IgD-negative memory B cell (primary cell): ENCODE measurements at regions not wholly inside any gene's neighbourhood (a gene's known extent, or its start where the extent isn't known, plus 50 kb on each side); places are given as distances from the start of the nearest gene placed in this dataset.
"Not testable (repeated sequence)": the region's sequence is repeated elsewhere in the genome, so short reads cannot be mapped to it uniquely, and the experiment has no call there.

Source experiments
- H3K27ac Mint-ChIP-seq, 3 donors: one replicate each; pipeline ENCODE4 v1.8.0; 2020 to 2022; ENCODE audit warnings: mild to moderate bottlenecking in 3 of 3, mixed read lengths in 3 of 3, moderate library complexity in 1 of 3
- H3K27me3 Mint-ChIP-seq: one replicate; pipeline ENCODE4 v1.8.0; 2021; ENCODE audit warnings: mixed read lengths
- H3K36me3 Mint-ChIP-seq: one replicate; pipeline ENCODE4 v1.8.0; 2020; ENCODE audit warnings: mild to moderate bottlenecking, mixed read lengths
- H3K4me1 Mint-ChIP-seq, 3 donors: one replicate each; pipeline ENCODE4 v1.8.0; 2020 to 2022; ENCODE audit warnings: mixed read lengths in 3 of 3, mild to moderate bottlenecking in 1 of 3
- H3K4me3 Mint-ChIP-seq, 4 donors: one replicate each; pipeline ENCODE4 v1.8.0; 2020 to 2022; ENCODE audit warnings: mild to moderate bottlenecking in 4 of 4, mixed read lengths in 4 of 4, moderate library complexity in 3 of 4
- H3K9me3 Mint-ChIP-seq, 3 donors: one replicate each; pipeline ENCODE4 v1.8.0; 2020 to 2021; ENCODE audit warnings: mixed read lengths in 3 of 3, mild to moderate bottlenecking in 1 of 3

DNA sequence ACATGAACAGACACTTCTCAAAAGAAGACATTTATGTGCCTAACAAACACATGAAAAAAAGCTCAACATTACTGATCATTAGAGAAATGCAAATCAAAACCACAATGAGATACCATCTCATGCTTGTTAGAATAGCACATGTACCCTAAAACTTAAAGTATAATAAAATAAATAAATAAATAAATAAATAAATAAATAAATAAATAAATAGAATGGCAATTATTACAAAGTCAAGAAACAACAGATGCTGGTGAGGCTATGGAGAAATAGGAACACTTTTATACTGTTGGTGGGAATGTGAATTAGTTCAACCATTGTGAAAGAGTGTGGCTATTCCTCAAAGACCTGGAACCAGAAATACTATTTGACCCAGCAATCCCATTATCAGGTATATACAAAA is 970.6 kb downstream of the NR2F1-AS1 start:
- H3K4me1 Mint-ChIP-seq, H3K36me3 Mint-ChIP-seq, H3K27me3 Mint-ChIP-seq, H3K9me3 Mint-ChIP-seq, H3K27ac Mint-ChIP-seq, H3K4me3 Mint-ChIP-seq: not testable (repeated sequence)

GRCh38 chr5:92605591-92605990 is 975.4 kb downstream of the NR2F1-AS1 start:
- no peaks in the 10 kb centered on the region for H3K36me3 Mint-ChIP-seq
- peaks cover 0 to 1% (median 0%) of the 10 kb centered on the region in 3 donors for H3K4me1 Mint-ChIP-seq
- H3K4me3 Mint-ChIP-seq, result no peak overlapping the region
- H3K9me3 Mint-ChIP-seq, result peaks cover 0 to 5% (median 4%) of the 10 kb centered on the region in 3 donors
- H3K27ac Mint-ChIP-seq, result no peak overlapping the region
- no peaks in the 10 kb centered on the region for H3K27me3 Mint-ChIP-seq

- Mint-ChIP-seq H3K4me3 (no peak overlapping the region), H3K9me3 (peaks cover 0 to 4% (median 2%) of the 10 kb centered on the region in 3 donors), H3K4me1 (peaks cover 0 to 2% (median 0%) of the 10 kb centered on the region in 3 donors), H3K27me3 (no peaks in the 10 kb centered on the region), H3K27ac (no peak overlapping the region), H3K36me3 (no peaks in the 10 kb centered on the region)
These were observed 981.7 kb downstream of the NR2F1-AS1 start for GRCh38 chr5:92599217-92599810.

DNA sequence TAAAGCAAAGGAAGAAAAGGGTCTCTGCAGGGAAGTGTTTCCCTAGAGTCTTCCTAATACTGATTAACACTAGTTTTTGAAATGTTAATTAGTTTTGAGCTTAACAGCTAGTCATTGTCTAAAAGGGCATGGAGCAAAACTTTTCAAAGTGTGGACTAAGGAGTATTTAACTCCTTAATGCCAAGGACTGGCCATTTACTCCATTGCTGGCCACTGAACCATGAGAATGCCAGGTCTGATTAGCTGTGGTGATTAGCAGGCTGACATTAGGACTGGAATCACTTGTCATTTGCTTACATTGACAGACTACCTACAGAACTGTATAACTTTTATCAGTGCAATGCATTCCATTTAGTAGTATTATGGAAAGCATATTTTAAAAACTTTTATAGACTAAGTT is 987.0 kb downstream of the NR2F1-AS1 start:
- Mint-ChIP-seq H3K9me3 (peaks cover 0 to 3% (median 0%) of the 10 kb centered on the region in 3 donors), H3K4me1 (no peaks in the 10 kb centered on the region), H3K27me3 (no peaks in the 10 kb centered on the region), H3K36me3 (no peaks in the 10 kb centered on the region), H3K27ac (no peak overlapping the region), H3K4me3 (no peak overlapping the region)

- peaks cover 0 to 6% (median 2%) of the 10 kb centered on the region in 3 donors for H3K9me3 Mint-ChIP-seq
- H3K4me3 Mint-ChIP-seq, result no peak overlapping the region
- no peaks in the 10 kb centered on the region for H3K27me3 Mint-ChIP-seq
- peaks cover 0 to 1% (median 0%) of the 10 kb centered on the region in 3 donors for H3K4me1 Mint-ChIP-seq
- H3K36me3 Mint-ChIP-seq, result no peaks in the 10 kb centered on the region
- H3K27ac Mint-ChIP-seq, result no peak overlapping the region
These were observed 992.1 kb downstream of the NR2F1-AS1 start for GRCh38 chr5:92588876-92589275.

DNA sequence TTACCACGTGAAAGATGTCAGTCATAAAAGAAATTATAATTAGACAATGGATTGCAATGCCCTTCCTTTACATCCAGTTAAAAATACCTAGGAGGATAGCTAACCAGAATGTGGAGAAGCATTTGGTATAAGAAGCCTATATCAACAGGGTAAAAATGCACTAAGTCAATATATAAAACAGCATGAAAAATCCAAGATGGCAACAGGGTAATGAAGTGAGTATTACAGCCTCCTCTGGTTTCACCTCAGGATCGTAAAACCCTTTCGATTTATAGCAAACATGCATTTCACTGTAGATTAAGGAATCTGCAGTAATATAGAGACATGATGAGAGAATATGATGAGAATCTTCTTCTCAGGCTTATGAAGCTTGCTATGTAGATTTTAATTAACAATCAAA is 999.3 kb downstream of the NR2F1-AS1 start:
- H3K36me3 Mint-ChIP-seq, result no peaks in the 10 kb centered on the region
- H3K9me3 Mint-ChIP-seq, result peaks cover 0 to 5% (median 1%) of the 10 kb centered on the region in 3 donors
- H3K27me3 Mint-ChIP-seq, result no peaks in the 10 kb centered on the region
- H3K4me3 Mint-ChIP-seq, result no peak overlapping the region
- no peak overlapping the region for H3K27ac Mint-ChIP-seq
- H3K4me1 Mint-ChIP-seq, result peaks cover 0 to 1% (median 0%) of the 10 kb centered on the region in 3 donors

DNA sequence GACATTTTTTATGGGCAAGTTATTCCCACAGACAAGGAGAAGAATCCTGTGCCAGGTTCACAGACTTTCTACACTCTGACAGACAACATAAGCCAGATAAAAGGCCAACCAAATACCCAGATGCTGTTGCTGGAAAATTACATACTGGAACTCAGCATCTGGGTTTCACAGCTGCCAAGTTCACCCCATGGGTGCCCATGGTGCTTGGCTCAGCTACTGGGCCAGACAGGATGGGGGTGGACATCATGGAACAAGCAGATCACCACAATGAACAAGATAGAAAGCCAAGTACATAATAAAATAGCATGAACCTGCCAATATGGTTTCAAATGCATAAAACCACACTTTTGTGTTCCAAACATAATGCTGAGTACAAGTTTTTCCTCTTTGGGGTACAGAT is 999.8 kb downstream of the NR2F1-AS1 start:
- Mint-ChIP-seq H3K27ac (no peak overlapping the region), H3K4me3 (no peak overlapping the region), H3K4me1 (peaks cover 0 to 1% (median 0%) of the 10 kb centered on the region in 3 donors), H3K27me3 (no peaks in the 10 kb centered on the region), H3K36me3 (no peaks in the 10 kb centered on the region), H3K9me3 (peaks cover 0 to 5% (median 1%) of the 10 kb centered on the region in 3 donors)

- Mint-ChIP-seq H3K27me3 (no peaks in the 10 kb centered on the region), H3K36me3 (no peaks in the 10 kb centered on the region), H3K4me3 (no peak overlapping the region), H3K4me1 (peaks cover 0 to under 1% (median 0%) of the 10 kb centered on the region in 3 donors), H3K9me3 (peaks cover 0 to 5% (median 1%) of the 10 kb centered on the region in 3 donors), H3K27ac (no peak overlapping the region)
These were observed 1000.2 kb downstream of the NR2F1-AS1 start for GRCh38 chr5:92580814-92581213.

GRCh38 chr5:92574023-92574422 is 1007.0 kb downstream of the NR2F1-AS1 start:
- H3K4me1 Mint-ChIP-seq, result no peaks in the 10 kb centered on the region
- peaks cover 0 to 3% (median 2%) of the 10 kb centered on the region in 3 donors for H3K9me3 Mint-ChIP-seq
- no peak overlapping the region for H3K27ac Mint-ChIP-seq
- no peaks in the 10 kb centered on the region for H3K36me3 Mint-ChIP-seq
- H3K4me3 Mint-ChIP-seq, result no peak overlapping the region
- no peaks in the 10 kb centered on the region for H3K27me3 Mint-ChIP-seq

GRCh38 chr5:92568522-92568921 is 1012.5 kb downstream of the NR2F1-AS1 start:
- Mint-ChIP-seq H3K4me1 (no peaks in the 10 kb centered on the region), H3K4me3 (no peak overlapping the region), H3K27ac (no peak overlapping the region), H3K27me3 (no peaks in the 10 kb centered on the region), H3K9me3 (peaks cover 0 to 6% (median 2%) of the 10 kb centered on the region in 3 donors), H3K36me3 (no peaks in the 10 kb centered on the region)

- Mint-ChIP-seq H3K9me3 (peaks cover 0 to 6% (median 2%) of the 10 kb centered on the region in 3 donors), H3K4me3 (no peak overlapping the region), H3K4me1 (no peaks in the 10 kb centered on the region), H3K27ac (no peak overlapping the region), H3K27me3 (no peaks in the 10 kb centered on the region), H3K36me3 (no peaks in the 10 kb centered on the region)
These were observed 1013.1 kb downstream of the NR2F1-AS1 start for GRCh38 chr5:92567831-92568450.

GRCh38 chr5:92566113-92566786 is 1014.8 kb downstream of the NR2F1-AS1 start:
- H3K36me3 Mint-ChIP-seq, result no peaks in the 10 kb centered on the region
- H3K27ac Mint-ChIP-seq, result no peak overlapping the region

DNA sequence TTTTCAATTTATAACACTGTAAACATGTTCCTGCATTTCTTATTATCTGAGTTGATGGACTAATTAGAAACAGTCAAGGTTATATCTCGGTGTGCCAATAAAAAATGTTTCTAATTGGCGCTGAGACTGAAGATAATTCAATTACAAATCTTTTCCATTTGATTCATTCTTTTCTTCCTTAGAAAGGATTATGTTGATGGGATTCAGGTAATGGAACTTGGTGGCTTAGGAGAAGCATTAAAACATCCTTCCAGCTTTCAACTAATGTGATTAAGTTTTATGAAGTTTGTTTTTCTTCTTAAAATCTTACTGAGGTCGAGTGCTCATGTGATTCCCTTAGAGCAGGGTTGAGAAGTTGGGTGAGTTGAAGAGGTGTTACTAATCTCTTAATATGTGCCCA is 1015.3 kb downstream of the NR2F1-AS1 start:
- Mint-ChIP-seq H3K4me1 (no peaks in the 10 kb centered on the region), H3K27ac (no peak overlapping the region), H3K27me3 (no peaks in the 10 kb centered on the region), H3K4me3 (no peak overlapping the region), H3K36me3 (no peaks in the 10 kb centered on the region), H3K9me3 (peaks cover 0 to 4% (median 0%) of the 10 kb centered on the region in 3 donors)

More at GRCh38 chr5:92566113-92566786, 1014.8 kb downstream of the NR2F1-AS1 start:
- Mint-ChIP-seq H3K4me3 (no peak overlapping the region), H3K9me3 (peaks cover 0 to 4% (median 0%) of the 10 kb centered on the region in 3 donors), H3K4me1 (no peaks in the 10 kb centered on the region), H3K27me3 (no peaks in the 10 kb centered on the region)

DNA sequence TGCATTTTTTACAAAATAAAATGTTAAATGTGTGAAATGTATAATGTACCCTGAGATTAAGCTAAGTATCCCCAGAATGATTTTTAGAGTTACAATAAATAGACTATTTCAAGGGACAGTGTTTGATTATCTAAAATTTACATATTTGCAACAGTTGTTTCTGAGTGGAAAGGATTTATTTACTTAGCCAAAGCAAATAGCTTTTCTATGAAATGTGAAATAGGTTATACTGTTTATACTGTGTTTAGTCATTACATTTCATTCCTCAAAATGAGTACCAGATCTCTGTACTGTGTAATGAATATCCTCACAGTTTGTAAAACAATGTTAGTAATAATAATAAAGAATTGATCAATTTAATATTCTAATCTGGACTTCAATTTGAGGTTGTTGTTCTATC is 1019.0 kb downstream of the NR2F1-AS1 start:
- Mint-ChIP-seq H3K9me3 (peaks cover 0 to 2% (median 1%) of the 10 kb centered on the region in 3 donors), H3K27ac (no peak overlapping the region), H3K4me1 (no peaks in the 10 kb centered on the region), H3K36me3 (no peaks in the 10 kb centered on the region), H3K27me3 (no peaks in the 10 kb centered on the region), H3K4me3 (no peak overlapping the region)

GRCh38 chr5:92561411-92561959 is 1019.5 kb downstream of the NR2F1-AS1 start:
- Mint-ChIP-seq H3K27ac (no peak overlapping the region), H3K27me3 (no peaks in the 10 kb centered on the region), H3K4me1 (no peaks in the 10 kb centered on the region), H3K4me3 (no peak overlapping the region), H3K9me3 (peaks cover 1 to 5% (median 5%) of the 10 kb centered on the region in 3 donors), H3K36me3 (no peaks in the 10 kb centered on the region)
